Nucleus accumbens (tissue), 56 donors: ENCODE measurements at regions not wholly inside any gene's neighbourhood (a gene's known extent, or its start where the extent isn't known, plus 50 kb on each side); places are given as distances from the start of the nearest gene placed in this dataset.

Source experiments
- DNase-seq, 56 donors: peaks; one replicate each; lab custom pipeline; 2025; lab: John Stamatoyannopoulos, UW

DNA sequence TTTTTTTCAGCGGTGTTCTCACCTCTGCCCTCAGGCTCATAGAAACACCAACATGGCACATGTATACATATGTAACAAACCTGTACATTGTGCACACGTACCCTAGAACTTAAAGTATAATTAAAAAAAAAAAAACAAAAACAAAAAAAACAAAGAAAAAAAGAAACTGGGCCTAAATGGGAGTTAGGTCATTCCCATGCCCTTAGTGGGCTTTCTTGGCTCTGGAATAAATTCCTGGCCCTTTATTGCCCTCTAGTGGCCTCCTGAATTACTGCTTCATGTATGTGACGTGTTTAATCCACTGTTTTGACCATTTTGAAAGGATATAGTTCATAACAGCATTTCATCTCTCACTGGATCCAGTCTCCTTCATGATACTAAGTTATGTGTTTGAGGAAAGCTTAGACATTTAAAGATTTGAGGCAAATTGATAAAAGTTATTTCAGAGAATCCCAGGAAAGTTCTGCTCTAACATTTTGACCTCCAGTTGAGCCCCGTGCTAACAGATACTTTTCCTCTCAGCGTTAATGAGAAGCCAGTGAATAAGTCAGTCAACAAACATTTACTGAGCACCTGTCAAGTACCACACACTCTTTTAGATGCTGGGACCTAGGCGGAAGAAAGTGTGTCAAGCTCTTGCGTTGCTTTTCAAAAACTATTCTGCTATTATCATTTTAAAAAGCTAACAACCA is 54.7 kb upstream of the SYPL1 start:
- DNase-seq = peak in 13 of 56 donors; percentile 2 to 66 (median 19)

DNA sequence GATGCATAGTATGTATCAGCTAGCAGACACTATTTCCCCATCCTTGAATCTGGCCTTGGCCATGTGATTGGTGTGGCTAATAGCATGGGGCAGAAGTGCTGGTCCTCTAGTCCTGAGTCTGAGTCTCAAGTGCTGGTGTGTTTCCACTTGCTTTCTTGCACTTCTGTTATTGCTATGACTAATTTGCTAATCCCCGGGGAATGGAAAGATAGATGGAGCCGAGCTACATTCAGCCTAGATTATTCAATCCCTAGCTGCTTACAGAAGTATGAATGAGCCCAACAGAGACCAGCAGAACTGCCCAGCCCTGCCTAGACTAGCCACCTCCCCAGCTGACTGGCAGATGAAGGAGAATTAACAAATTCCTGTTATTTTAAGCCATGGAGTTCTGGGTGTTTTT is 53.2 kb upstream of the SYPL1 start:
- no peak for DNase-seq

DNA sequence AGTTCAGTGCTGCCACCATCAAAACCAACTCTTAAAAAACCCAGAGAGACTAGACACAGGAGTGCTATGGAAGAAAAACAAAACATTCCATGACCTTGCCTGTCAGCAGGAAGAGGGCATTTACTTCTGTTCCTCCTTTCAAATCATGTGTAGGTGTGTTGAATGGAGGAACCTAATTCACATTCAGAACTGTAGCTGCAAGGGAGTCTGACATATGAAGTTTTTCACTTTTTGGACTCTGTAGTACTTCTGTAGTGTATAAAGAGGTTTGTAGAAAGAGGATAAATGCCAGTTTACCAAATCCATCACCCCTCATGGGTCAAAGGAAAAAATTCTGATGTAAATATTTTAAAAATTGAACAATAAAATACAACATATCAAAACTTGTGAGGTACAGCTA is 51.1 kb upstream of the SYPL1 start:
- DNase-seq = no peak
